Neural progenitor cell (in vitro differentiated cells): ENCODE measurements at regions not wholly inside any gene's neighbourhood (a gene's known extent, or its start where the extent isn't known, plus 50 kb on each side); places are given as distances from the start of the nearest gene placed in this dataset.

Experiments
- CTCF ChIP-seq: fragments of 200-600 bp; sonication (generic); IDR thresholded peaks from 2 replicates; pipeline ENCODE4 v1.5.1; 2017; ENCODE audit warnings: antibody characterized with exemption, mild to moderate bottlenecking
- EZH2 ChIP-seq: fragments of 200-600 bp; sonication (generic); IDR thresholded peaks from 2 replicates; pipeline ENCODE4 v1.6.1; 2017; ENCODE audit warnings: antibody characterized with exemption, mild to moderate bottlenecking, moderate library complexity
- EZH2phosphoT487 ChIP-seq: fragments of 200-600 bp; sonication (generic); IDR thresholded peaks from 2 replicates; pipeline ENCODE4 v1.6.1; 2017; ENCODE audit warnings: antibody characterized with exemption

GRCh38 chr3:13188181-13188779 is 115.1 kb upstream of the IQSEC1 start:
- no peak for TF ChIP-seq CTCF
- no peak for TF ChIP-seq EZH2phosphoT487
- TF ChIP-seq EZH2: no peak
